WTC11 (cell line): ENCODE measurements at regions not wholly inside any gene's neighbourhood (a gene's known extent, or its start where the extent isn't known, plus 50 kb on each side); places are given as distances from the start of the nearest gene placed in this dataset.

Source experiments
- ATAC-seq: fragments of 200-7000 bp; cut with Tn5 transposase; 2 replicates; pipeline ENCODE4 v1.10.0; 2021; ENCODE audit warnings: mild to moderate bottlenecking, moderate library complexity
- CTCF ChIA-PET: fragments of 300-600 bp; sonication (Branson Sonifier 250); formaldehyde crosslinking; loops from one replicate; lab custom pipeline; 2021; ENCODE audit warnings: antibody characterized with exemption; lab: Charles Lee
- POLR2A ChIA-PET: fragments of 350-600 bp; sonication (Branson Sonifier 250); formaldehyde crosslinking; loops from one replicate; lab custom pipeline; 2021; ENCODE audit warnings: antibody characterized with exemption; lab: Charles Lee
- DNase-seq: peaks from one replicate; pipeline ENCODE4 v3.0.0; 2021; ENCODE audit warnings: low spot score
- H3K27ac Mint-ChIP-seq: 2 replicates; pipeline ENCODE4 v1.8.0; 2021; ENCODE audit warnings: mixed read lengths
- H3K27me3 Mint-ChIP-seq: 2 replicates; pipeline ENCODE4 v1.8.0; 2021; ENCODE audit warnings: low read depth, mild to moderate bottlenecking, moderate library complexity, mixed read lengths
- H3K36me3 Mint-ChIP-seq: 2 replicates; pipeline ENCODE4 v1.8.0; 2021; ENCODE audit warnings: mixed read lengths
- H3K4me1 Mint-ChIP-seq: 2 replicates; pipeline ENCODE4 v1.8.0; 2022; ENCODE audit warnings: mixed read lengths
- H3K4me3 Mint-ChIP-seq: 2 replicates; pipeline ENCODE4 v1.8.0; 2021; ENCODE audit warnings: mild to moderate bottlenecking, moderate library complexity, mixed read lengths
- H3K9me3 Mint-ChIP-seq: 2 replicates; pipeline ENCODE4 v1.8.0; 2021; ENCODE audit warnings: mixed read lengths
- AR ChIP-seq: fragments of 250-450 bp; sonication (Bioruptor Pico); IDR thresholded peaks from 2 replicates; pipeline ENCODE4 v1.9.0; 2021; ENCODE audit warnings: mild to moderate bottlenecking
- CREM ChIP-seq: sonication (generic); formaldehyde crosslinking; IDR thresholded peaks from 2 replicates; pipeline ENCODE4 v1.8.1; 2022; ENCODE audit warnings: mild to moderate bottlenecking, missing genetic modification reagents, moderate library complexity
- E2F4 ChIP-seq: sonication (generic); formaldehyde crosslinking; IDR thresholded peaks from 2 replicates; pipeline ENCODE4 v1.8.1; 2022; ENCODE audit warnings: low read depth, mild to moderate bottlenecking, moderate library complexity, missing genetic modification reagents, borderline replicate concordance
- ERG ChIP-seq: fragments of 250-450 bp; sonication (Bioruptor Pico); IDR thresholded peaks from 2 replicates; pipeline ENCODE4 v1.8.0; 2021; ENCODE audit warnings: mild to moderate bottlenecking
- FOXK1 ChIP-seq: sonication (generic); formaldehyde crosslinking; IDR thresholded peaks from 2 replicates; pipeline ENCODE4 v1.8.0; 2022; ENCODE audit warnings: mild to moderate bottlenecking, moderate library complexity, missing genetic modification reagents
- FOXP4 ChIP-seq: sonication (generic); formaldehyde crosslinking; IDR thresholded peaks from 2 replicates; pipeline ENCODE4 v1.8.0; 2022; ENCODE audit warnings: mild to moderate bottlenecking, missing genetic modification reagents
- GRHL2 ChIP-seq: fragments of 250-450 bp; sonication (Bioruptor Pico); IDR thresholded peaks from 2 replicates; pipeline ENCODE4 v1.8.0; 2022; ENCODE audit warnings: mild to moderate bottlenecking, moderate library complexity; ENCODE audit not compliant: insufficient replicate concordance, severe bottlenecking
- JAZF1 ChIP-seq: fragments of 250-450 bp; sonication (Bioruptor Pico); IDR thresholded peaks from 2 replicates; pipeline ENCODE4 v1.9.0; 2021; ENCODE audit warnings: moderate library complexity, mild to moderate bottlenecking, inconsistent platforms
- MXD4 ChIP-seq: fragments of 250-450 bp; sonication (Bioruptor Pico); IDR thresholded peaks from 2 replicates; pipeline ENCODE4 v1.8.0; 2021; ENCODE audit warnings: mild to moderate bottlenecking, moderate library complexity, borderline replicate concordance
- NFYB ChIP-seq: sonication (generic); formaldehyde crosslinking; conservative IDR thresholded peaks from 2 replicates; pipeline ENCODE4 v1.8.0; 2022; ENCODE audit warnings: low read depth, missing genetic modification reagents
- NR1H2 ChIP-seq: sonication (generic); formaldehyde crosslinking; IDR thresholded peaks from 2 replicates; pipeline ENCODE4 v1.9.0; 2021; ENCODE audit warnings: mild to moderate bottlenecking, moderate library complexity, missing genetic modification reagents
- SMAD4 ChIP-seq: sonication (generic); formaldehyde crosslinking; IDR thresholded peaks from 2 replicates; pipeline ENCODE4 v1.8.0; 2022; ENCODE audit warnings: mild to moderate bottlenecking, missing genetic modification reagents
- SP1 ChIP-seq: sonication (generic); formaldehyde crosslinking; conservative IDR thresholded peaks from 2 replicates; pipeline ENCODE4 v1.8.1; 2022; ENCODE audit warnings: missing genetic modification reagents
- TCF7 ChIP-seq: sonication (generic); formaldehyde crosslinking; IDR thresholded peaks from 2 replicates; pipeline ENCODE4 v1.8.0; 2022; ENCODE audit warnings: mild to moderate bottlenecking, low read depth, missing genetic modification reagents, moderate library complexity
- USF2 ChIP-seq: sonication (generic); formaldehyde crosslinking; IDR thresholded peaks from 2 replicates; pipeline ENCODE4 v1.8.1; 2023; ENCODE audit warnings: mild to moderate bottlenecking, missing genetic modification reagents, moderate library complexity
- ZNF138 ChIP-seq: sonication (generic); formaldehyde crosslinking; conservative IDR thresholded peaks from 2 replicates; pipeline ENCODE4 v1.8.1; 2022; ENCODE audit warnings: mild to moderate bottlenecking, moderate library complexity, missing genetic modification reagents
- ZNF219 ChIP-seq: sonication (generic); formaldehyde crosslinking; IDR thresholded peaks from 2 replicates; pipeline ENCODE4 v1.8.0; 2023; ENCODE audit warnings: missing genetic modification reagents, mild to moderate bottlenecking, borderline replicate concordance
- ZNF281 ChIP-seq: sonication (generic); formaldehyde crosslinking; IDR thresholded peaks from 2 replicates; pipeline ENCODE4 v1.8.0; 2023; ENCODE audit warnings: mild to moderate bottlenecking, missing genetic modification reagents

GRCh38 chr11:109957601-109958000 is 135.6 kb upstream of the ZC3H12C start:
- TF ChIP-seq SMAD4 (CRISPR knock-in tag) (no peak), E2F4 (CRISPR knock-in tag) (no peak), ZNF138 (CRISPR knock-in tag) (no peak), GRHL2 (CRISPR knock-in tag) (no peak), SP1 (no peak), JAZF1 (CRISPR knock-in tag) (no peak), AR (CRISPR knock-in tag) (no peak), NFYB (CRISPR knock-in tag) (no peak)
- ChIA-PET CTCF (no interaction called here), POLR2A (no interaction called here)
- Mint-ChIP-seq H3K4me3 (no peak overlapping the region), H3K27me3 (no peaks in the 10 kb centered on the region), H3K27ac (no peak overlapping the region), H3K36me3 (no peaks in the 10 kb centered on the region), H3K9me3 (peaks cover 6% of the 10 kb centered on the region), H3K4me1 (peaks cover 5% of the 10 kb centered on the region; the same call in 1 of the 2 replicates)
- DNase-seq = no peak
- ATAC-seq = no peak

GRCh38 chr11:109958131-109958820 is 134.9 kb upstream of the ZC3H12C start:
- H3K27me3 Mint-ChIP-seq = no peaks in the 10 kb centered on the region
- no peak overlapping the region for H3K4me3 Mint-ChIP-seq
- DNase-seq = no peak
- H3K36me3 Mint-ChIP-seq = no peaks in the 10 kb centered on the region
- POLR2A ChIA-PET = interaction anchor here (0.5 kb wide), 1 partner anchor 1043 kb away, joined by 3 read pairs; no protein-coding TSS in a partner anchor
- peaks cover 5% of the 10 kb centered on the region; the same call in 1 of the 2 replicates for H3K9me3 Mint-ChIP-seq
- no peak for ATAC-seq
- no peak overlapping the region for H3K27ac Mint-ChIP-seq
- CTCF ChIA-PET = no interaction called here
- H3K4me1 Mint-ChIP-seq = peaks cover 5% of the 10 kb centered on the region; the same call in 1 of the 2 replicates
- TF ChIP-seq FOXK1 (CRISPR knock-in tag) (no peak), TCF7 (no peak), CREM (CRISPR knock-in tag) (no peak), MXD4 (CRISPR knock-in tag) (no peak), ERG (CRISPR knock-in tag) (no peak), JAZF1 (CRISPR knock-in tag) (no peak), AR (CRISPR knock-in tag) (no peak), E2F4 (CRISPR knock-in tag) (no peak), ZNF281 (CRISPR knock-in tag) (no peak), USF2 (no peak), ZNF219 (CRISPR knock-in tag) (no peak), NR1H2 (CRISPR knock-in tag) (no peak), FOXP4 (CRISPR knock-in tag) (no peak)
